ENCODE measurements at regions not wholly inside any gene's neighbourhood (a gene's known extent, or its start where the extent isn't known, plus 50 kb on each side); places are given as distances from the start of the nearest gene placed in this dataset.

GRCh38 chr3:5788496-5788895 lies 601.0 kb downstream of the EDEM1 start:
- Histone ChIP-seq H3K4me3 (ENCODE audit: extremely low read depth, insufficient read depth, low read length, poor library complexity, severe bottlenecking) (no peak overlapping the region), H3K9me3 (ENCODE audit: control insufficient read depth, low read length) (no peaks in the 10 kb centered on the region), H3K27ac (ENCODE audit: low read depth, low read length, severe bottlenecking) (no peak overlapping the region), H3K36me3 (ENCODE audit: control insufficient read depth, insufficient read depth, low read length) (no peaks in the 10 kb centered on the region), H3K4me1 (ENCODE audit: control insufficient read depth, insufficient read depth, low read length, poor library complexity, severe bottlenecking) (no peaks in the 10 kb centered on the region)
- WGBS, 2 experiments (ENCODE audit: insufficient coverage in 2 of 2): 70 to 86% methylated on average over 1 to 4 of the region's 5 CpGs

- Histone ChIP-seq H3K4me1 (ENCODE audit: control insufficient read depth, insufficient read depth, low read length, poor library complexity, severe bottlenecking) (no peaks in the 10 kb centered on the region), H3K27ac (ENCODE audit: low read depth, low read length, severe bottlenecking) (no peak overlapping the region), H3K36me3 (ENCODE audit: control insufficient read depth, insufficient read depth, low read length) (no peaks in the 10 kb centered on the region), H3K9me3 (ENCODE audit: control insufficient read depth, low read length) (no peaks in the 10 kb centered on the region), H3K4me3 (ENCODE audit: extremely low read depth, insufficient read depth, low read length, poor library complexity, severe bottlenecking) (no peak overlapping the region)
- no CpG with 5 or more reads among the region's 1 CpG for WGBS, 2 experiments (ENCODE audit: insufficient coverage in 2 of 2)
Measured at GRCh38 chr3:5791558-5791957, 604.1 kb downstream of the EDEM1 start.

- Histone ChIP-seq H3K4me3 (ENCODE audit: extremely low read depth, insufficient read depth, low read length, poor library complexity, severe bottlenecking) (no peak overlapping the region), H3K9me3 (ENCODE audit: control insufficient read depth, low read length) (no peaks in the 10 kb centered on the region), H3K36me3 (ENCODE audit: control insufficient read depth, insufficient read depth, low read length) (no peaks in the 10 kb centered on the region), H3K27ac (ENCODE audit: low read depth, low read length, severe bottlenecking) (no peak overlapping the region), H3K4me1 (ENCODE audit: control insufficient read depth, insufficient read depth, low read length, poor library complexity, severe bottlenecking) (no peaks in the 10 kb centered on the region)
- 79 to 100% methylated on average over 2 of the region's 2 CpGs for WGBS, 2 experiments (ENCODE audit: insufficient coverage in 2 of 2)
Measured at GRCh38 chr3:5796541-5796940, 609.0 kb downstream of the EDEM1 start.

GRCh38 chr3:5798809-5799208 lies 611.3 kb downstream of the EDEM1 start:
- WGBS, 2 experiments (ENCODE audit: insufficient coverage in 2 of 2): 83% methylated on average over 1 of the region's 2 CpGs; no CpG with 5 or more reads in 1 of the 2 experiments
- no peaks in the 10 kb centered on the region for H3K4me1 ChIP-seq (ENCODE audit: control insufficient read depth, insufficient read depth, low read length, poor library complexity, severe bottlenecking)
- no peak overlapping the region for H3K27ac ChIP-seq (ENCODE audit: low read depth, low read length, severe bottlenecking)
- H3K9me3 ChIP-seq (ENCODE audit: control insufficient read depth, low read length): no peaks in the 10 kb centered on the region
- H3K36me3 ChIP-seq (ENCODE audit: control insufficient read depth, insufficient read depth, low read length): no peaks in the 10 kb centered on the region
- no peak overlapping the region for H3K4me3 ChIP-seq (ENCODE audit: extremely low read depth, insufficient read depth, low read length, poor library complexity, severe bottlenecking)

GRCh38 chr3:5799398-5799797 lies 611.9 kb downstream of the EDEM1 start:
- H3K4me3 ChIP-seq (ENCODE audit: extremely low read depth, insufficient read depth, low read length, poor library complexity, severe bottlenecking): no peak overlapping the region
- H3K27ac ChIP-seq (ENCODE audit: low read depth, low read length, severe bottlenecking): no peak overlapping the region

DNA sequence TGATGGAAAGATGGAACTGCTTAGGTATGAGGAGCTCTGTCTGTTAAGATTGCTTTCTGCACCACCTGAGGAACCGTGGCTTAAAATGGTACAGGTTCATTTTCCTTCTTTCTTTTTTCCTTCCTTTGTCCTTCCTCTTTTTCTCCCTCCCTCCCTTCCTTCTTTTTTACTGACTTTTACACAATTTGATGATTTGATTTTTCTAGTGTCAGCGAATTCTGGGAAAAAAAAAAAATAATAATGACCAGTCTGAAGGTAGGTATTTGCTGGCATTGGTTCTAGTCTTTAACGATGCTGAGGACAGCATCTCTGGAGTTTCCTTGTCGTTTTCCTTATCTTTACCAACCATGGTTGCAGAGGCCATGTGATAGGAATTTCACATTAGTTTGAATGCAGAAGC lies 613.5 kb downstream of the EDEM1 start:
- no peaks in the 10 kb centered on the region for H3K9me3 ChIP-seq (ENCODE audit: control insufficient read depth, low read length)
- H3K27ac ChIP-seq (ENCODE audit: low read depth, low read length, severe bottlenecking): no peak overlapping the region
- WGBS, 2 experiments (ENCODE audit: insufficient coverage in 2 of 2): 100% methylated on average over 1 to 2 of the region's 4 CpGs
- H3K4me3 ChIP-seq (ENCODE audit: extremely low read depth, insufficient read depth, low read length, poor library complexity, severe bottlenecking): no peak overlapping the region
- H3K36me3 ChIP-seq (ENCODE audit: control insufficient read depth, insufficient read depth, low read length): no peaks in the 10 kb centered on the region
- no peaks in the 10 kb centered on the region for H3K4me1 ChIP-seq (ENCODE audit: control insufficient read depth, insufficient read depth, low read length, poor library complexity, severe bottlenecking)

More at GRCh38 chr3:5799398-5799797, 611.9 kb downstream of the EDEM1 start:
- no peaks in the 10 kb centered on the region for H3K9me3 ChIP-seq (ENCODE audit: control insufficient read depth, low read length)
- no peaks in the 10 kb centered on the region for H3K36me3 ChIP-seq (ENCODE audit: control insufficient read depth, insufficient read depth, low read length)
- H3K4me1 ChIP-seq (ENCODE audit: control insufficient read depth, insufficient read depth, low read length, poor library complexity, severe bottlenecking): no peaks in the 10 kb centered on the region

- Histone ChIP-seq H3K4me1 (ENCODE audit: control insufficient read depth, insufficient read depth, low read length, poor library complexity, severe bottlenecking) (no peaks in the 10 kb centered on the region), H3K27ac (ENCODE audit: low read depth, low read length, severe bottlenecking) (no peak overlapping the region), H3K4me3 (ENCODE audit: extremely low read depth, insufficient read depth, low read length, poor library complexity, severe bottlenecking) (no peak overlapping the region), H3K36me3 (ENCODE audit: control insufficient read depth, insufficient read depth, low read length) (no peaks in the 10 kb centered on the region), H3K9me3 (ENCODE audit: control insufficient read depth, low read length) (no peaks in the 10 kb centered on the region)
- WGBS, 2 experiments (ENCODE audit: insufficient coverage in 2 of 2): 57 to 75% methylated on average over 1 of the region's 1 CpG
Measured at GRCh38 chr3:5806192-5806591, 618.7 kb downstream of the EDEM1 start.

DNA sequence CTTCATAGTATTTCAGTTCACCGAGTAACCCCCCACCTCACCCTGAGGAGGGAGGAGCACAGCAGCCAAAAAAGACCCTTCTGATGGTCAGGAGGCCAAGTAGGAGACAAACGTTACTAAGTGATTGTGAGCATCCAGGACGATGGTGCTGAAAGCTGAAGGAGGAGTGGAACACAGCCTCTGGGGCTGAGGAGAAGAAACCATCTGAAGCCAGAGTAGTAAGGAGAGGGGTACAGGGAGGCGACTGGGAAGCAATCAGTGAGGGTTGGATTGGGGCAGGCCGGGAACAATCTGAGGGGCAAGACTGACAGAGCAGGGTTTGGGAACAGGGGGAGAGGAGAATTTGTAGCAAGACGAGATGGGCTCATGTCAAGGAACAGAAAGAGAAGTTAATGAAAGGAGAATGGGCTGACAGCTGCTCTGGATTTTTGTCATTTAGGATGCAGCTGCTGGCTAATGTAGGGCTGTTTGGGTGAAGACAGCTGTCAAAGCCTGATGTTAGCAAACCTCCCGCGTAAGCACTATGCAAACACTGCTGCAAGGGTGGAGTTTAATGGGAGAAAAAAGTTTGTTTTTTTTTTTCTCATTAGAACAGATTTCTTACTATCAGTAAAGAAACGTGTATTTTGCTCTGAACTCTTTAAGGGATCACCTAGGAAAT lies 622.2 kb downstream of the EDEM1 start:
- Histone ChIP-seq H3K9me3 (ENCODE audit: control insufficient read depth, low read length) (no peaks in the 10 kb centered on the region), H3K4me1 (ENCODE audit: control insufficient read depth, insufficient read depth, low read length, poor library complexity, severe bottlenecking) (no peaks in the 10 kb centered on the region), H3K27ac (ENCODE audit: low read depth, low read length, severe bottlenecking) (no peak overlapping the region), H3K4me3 (ENCODE audit: extremely low read depth, insufficient read depth, low read length, poor library complexity, severe bottlenecking) (no peak overlapping the region), H3K36me3 (ENCODE audit: control insufficient read depth, insufficient read depth, low read length) (no peaks in the 10 kb centered on the region)
- WGBS, 2 experiments (ENCODE audit: insufficient coverage in 2 of 2): 75 to 84% methylated on average over 6 to 8 of the region's 9 CpGs

DNA sequence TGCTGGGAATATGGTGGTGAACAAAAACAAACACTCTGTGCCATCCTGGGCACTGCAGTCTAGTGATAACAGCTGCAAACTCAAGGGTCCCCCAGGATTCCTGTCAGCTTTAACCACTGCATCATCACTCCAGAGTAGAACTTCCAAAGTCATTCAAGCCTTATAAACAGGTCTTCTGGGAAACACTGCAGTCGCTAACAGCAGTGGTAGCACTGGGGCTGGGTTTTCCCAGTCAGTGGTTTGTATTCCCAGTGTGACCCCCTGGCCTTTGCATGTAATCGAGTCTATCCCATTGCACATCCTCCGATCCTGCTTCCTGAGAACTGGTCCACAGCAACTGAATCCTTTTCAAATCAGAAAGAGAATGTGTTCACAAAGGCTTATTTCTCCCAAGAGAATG lies 623.5 kb downstream of the EDEM1 start:
- Histone ChIP-seq H3K27ac (ENCODE audit: low read depth, low read length, severe bottlenecking) (no peak overlapping the region), H3K9me3 (ENCODE audit: control insufficient read depth, low read length) (no peaks in the 10 kb centered on the region), H3K36me3 (ENCODE audit: control insufficient read depth, insufficient read depth, low read length) (no peaks in the 10 kb centered on the region), H3K4me1 (ENCODE audit: control insufficient read depth, insufficient read depth, low read length, poor library complexity, severe bottlenecking) (no peaks in the 10 kb centered on the region), H3K4me3 (ENCODE audit: extremely low read depth, insufficient read depth, low read length, poor library complexity, severe bottlenecking) (no peak overlapping the region)
- WGBS, 2 experiments (ENCODE audit: insufficient coverage in 2 of 2): 85 to 91% methylated on average over 3 of the region's 3 CpGs

DNA sequence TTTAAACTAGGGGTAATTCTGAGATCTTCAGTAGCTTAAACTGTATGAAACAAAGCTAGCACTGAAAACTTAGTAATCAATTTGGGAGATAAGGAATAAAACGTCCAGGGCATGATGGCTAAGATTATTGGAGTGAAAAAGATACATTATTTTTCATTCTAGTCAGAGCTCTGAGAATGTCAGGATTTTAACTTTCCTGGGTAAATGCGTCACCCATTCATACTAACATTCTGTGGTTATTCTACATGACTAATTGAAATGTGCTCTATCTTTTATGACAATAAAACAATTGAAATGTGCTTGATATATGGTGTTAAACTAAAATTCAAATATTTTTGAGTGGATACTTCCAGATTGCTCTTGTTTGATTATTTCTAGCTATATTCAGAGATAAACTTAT lies 626.0 kb downstream of the EDEM1 start:
- Histone ChIP-seq H3K9me3 (ENCODE audit: control insufficient read depth, low read length) (no peaks in the 10 kb centered on the region), H3K27ac (ENCODE audit: low read depth, low read length, severe bottlenecking) (no peak overlapping the region), H3K36me3 (ENCODE audit: control insufficient read depth, insufficient read depth, low read length) (no peaks in the 10 kb centered on the region), H3K4me3 (ENCODE audit: extremely low read depth, insufficient read depth, low read length, poor library complexity, severe bottlenecking) (no peak overlapping the region), H3K4me1 (ENCODE audit: control insufficient read depth, insufficient read depth, low read length, poor library complexity, severe bottlenecking) (no peaks in the 10 kb centered on the region)
- 63% methylated on average over 1 of the region's 2 CpGs; no CpG with 5 or more reads in 1 of the 2 experiments for WGBS, 2 experiments (ENCODE audit: insufficient coverage in 2 of 2)

DNA sequence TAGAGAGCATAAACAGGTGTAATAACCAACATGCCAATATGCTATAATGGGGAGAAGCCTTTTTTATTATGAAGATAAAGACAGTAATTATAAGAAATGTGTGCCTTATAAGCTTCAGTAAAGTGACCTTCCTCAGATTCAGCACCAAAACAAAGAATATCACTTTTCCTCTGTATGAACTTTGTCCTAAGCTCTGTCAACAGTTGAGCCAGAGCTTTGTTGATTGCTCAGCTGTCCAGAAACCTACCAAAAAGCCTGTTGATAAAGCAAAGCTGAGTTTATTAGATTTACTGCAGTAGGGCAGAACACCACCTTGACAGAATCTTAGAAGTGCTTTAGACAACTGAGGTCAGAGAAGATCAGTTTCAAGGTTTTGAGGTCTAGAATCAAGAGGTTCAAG lies 635.3 kb downstream of the EDEM1 start:
- Histone ChIP-seq H3K4me3 (ENCODE audit: extremely low read depth, insufficient read depth, low read length, poor library complexity, severe bottlenecking) (no peak overlapping the region), H3K27ac (ENCODE audit: low read depth, low read length, severe bottlenecking) (no peak overlapping the region), H3K9me3 (ENCODE audit: control insufficient read depth, low read length) (no peaks in the 10 kb centered on the region), H3K36me3 (ENCODE audit: control insufficient read depth, insufficient read depth, low read length) (no peaks in the 10 kb centered on the region), H3K4me1 (ENCODE audit: control insufficient read depth, insufficient read depth, low read length, poor library complexity, severe bottlenecking) (no peaks in the 10 kb centered on the region)

All from mesodermal cell (in vitro differentiated cells).